ENCODE measurements at regions not wholly inside any gene's neighbourhood (a gene's known extent, or its start where the extent isn't known, plus 50 kb on each side); places are given as distances from the start of the nearest gene placed in this dataset.

DNA sequence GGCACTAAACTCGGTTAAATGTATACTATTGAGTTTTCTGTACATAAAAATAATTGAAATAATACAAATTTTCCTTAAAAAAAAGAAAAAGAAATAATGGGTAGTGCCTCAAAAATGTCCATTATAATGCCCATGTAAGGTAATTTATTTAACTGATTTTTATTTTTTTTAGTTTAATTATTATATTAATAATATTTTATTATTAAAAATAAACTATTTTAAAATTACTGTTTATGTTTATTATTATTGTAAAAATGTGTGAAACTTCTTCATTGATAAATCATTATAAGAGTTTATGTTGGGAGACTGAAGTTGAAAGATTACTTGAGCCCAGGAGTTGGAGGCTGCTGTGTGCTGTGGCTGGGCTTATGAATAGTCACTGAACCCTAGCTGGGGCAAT is 925.5 kb upstream of the EPHA7 start:
- ATAC-seq: no peak
- TF ChIP-seq ZNF70 (CRISPR knock-in tag; IDR thresholded peaks at IDR 0.05) (no peak), BACH2 (CRISPR knock-in tag; IDR thresholded peaks at IDR 0.05; ENCODE audit: borderline replicate concordance) (no peak), OSR1 (CRISPR knock-in tag; IDR thresholded peaks at IDR 0.05) (no peak), ZFP30 (CRISPR knock-in tag; IDR thresholded peaks at IDR 0.05) (no peak), ZC3H10 (CRISPR knock-in tag; IDR thresholded peaks at IDR 0.05) (no peak), SNAI2 (CRISPR knock-in tag; IDR thresholded peaks at IDR 0.05) (no peak), ISL1 (CRISPR knock-in tag; IDR thresholded peaks at IDR 0.05) (no peak), GLIS3 (CRISPR knock-in tag; IDR thresholded peaks at IDR 0.05) (no peak), CSDC2 (CRISPR knock-in tag; IDR thresholded peaks at IDR 0.05) (no peak), TCF4 (CRISPR knock-in tag; IDR thresholded peaks at IDR 0.05; ENCODE audit: borderline replicate concordance) (no peak), TOX (CRISPR knock-in tag; IDR thresholded peaks at IDR 0.05; ENCODE audit: borderline replicate concordance) (no peak), ZNF8 (CRISPR knock-in tag; IDR thresholded peaks at IDR 0.05) (no peak), ZNF565 (CRISPR knock-in tag; conservative IDR thresholded peaks at IDR 0.05; ENCODE audit: low read depth) (no peak), ESRRG (CRISPR knock-in tag; IDR thresholded peaks at IDR 0.05) (no peak), ZFP3 (CRISPR knock-in tag; IDR thresholded peaks at IDR 0.05) (no peak)
- TF ChIP-seq, protein P1, sequence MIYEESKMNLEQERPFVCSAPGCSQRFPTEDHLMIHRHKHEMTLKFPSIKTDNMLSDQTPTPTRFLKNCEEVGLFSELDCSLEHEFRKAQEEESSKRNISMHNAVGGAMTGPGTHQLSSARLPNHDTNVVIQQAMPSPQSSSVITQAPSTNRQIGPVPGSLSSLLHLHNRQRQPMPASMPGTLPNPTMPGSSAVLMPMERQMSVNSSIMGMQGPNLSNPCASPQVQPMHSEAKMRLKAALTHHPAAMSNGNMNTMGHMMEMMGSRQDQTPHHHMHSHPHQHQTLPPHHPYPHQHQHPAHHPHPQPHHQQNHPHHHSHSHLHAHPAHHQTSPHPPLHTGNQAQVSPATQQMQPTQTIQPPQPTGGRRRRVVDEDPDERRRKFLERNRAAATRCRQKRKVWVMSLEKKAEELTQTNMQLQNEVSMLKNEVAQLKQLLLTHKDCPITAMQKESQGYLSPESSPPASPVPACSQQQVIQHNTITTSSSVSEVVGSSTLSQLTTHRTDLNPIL (CRISPR knock-in tag; IDR thresholded peaks at IDR 0.05; ENCODE audit: low read depth): no peak
- TF ChIP-seq, protein P2, sequence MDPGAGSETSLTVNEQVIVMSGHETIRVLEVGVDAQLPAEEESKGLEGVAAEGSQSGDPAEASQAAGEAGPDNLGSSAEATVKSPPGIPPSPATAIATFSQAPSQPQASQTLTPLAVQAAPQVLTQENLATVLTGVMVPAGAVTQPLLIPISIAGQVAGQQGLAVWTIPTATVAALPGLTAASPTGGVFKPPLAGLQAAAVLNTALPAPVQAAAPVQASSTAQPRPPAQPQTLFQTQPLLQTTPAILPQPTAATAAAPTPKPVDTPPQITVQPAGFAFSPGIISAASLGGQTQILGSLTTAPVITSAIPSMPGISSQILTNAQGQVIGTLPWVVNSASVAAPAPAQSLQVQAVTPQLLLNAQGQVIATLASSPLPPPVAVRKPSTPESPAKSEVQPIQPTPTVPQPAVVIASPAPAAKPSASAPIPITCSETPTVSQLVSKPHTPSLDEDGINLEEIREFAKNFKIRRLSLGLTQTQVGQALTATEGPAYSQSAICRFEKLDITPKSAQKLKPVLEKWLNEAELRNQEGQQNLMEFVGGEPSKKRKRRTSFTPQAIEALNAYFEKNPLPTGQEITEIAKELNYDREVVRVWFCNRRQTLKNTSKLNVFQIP (CRISPR knock-in tag; IDR thresholded peaks at IDR 0.05; ENCODE audit: borderline replicate concordance, low read depth): no peak
- TF ChIP-seq, protein P3, sequence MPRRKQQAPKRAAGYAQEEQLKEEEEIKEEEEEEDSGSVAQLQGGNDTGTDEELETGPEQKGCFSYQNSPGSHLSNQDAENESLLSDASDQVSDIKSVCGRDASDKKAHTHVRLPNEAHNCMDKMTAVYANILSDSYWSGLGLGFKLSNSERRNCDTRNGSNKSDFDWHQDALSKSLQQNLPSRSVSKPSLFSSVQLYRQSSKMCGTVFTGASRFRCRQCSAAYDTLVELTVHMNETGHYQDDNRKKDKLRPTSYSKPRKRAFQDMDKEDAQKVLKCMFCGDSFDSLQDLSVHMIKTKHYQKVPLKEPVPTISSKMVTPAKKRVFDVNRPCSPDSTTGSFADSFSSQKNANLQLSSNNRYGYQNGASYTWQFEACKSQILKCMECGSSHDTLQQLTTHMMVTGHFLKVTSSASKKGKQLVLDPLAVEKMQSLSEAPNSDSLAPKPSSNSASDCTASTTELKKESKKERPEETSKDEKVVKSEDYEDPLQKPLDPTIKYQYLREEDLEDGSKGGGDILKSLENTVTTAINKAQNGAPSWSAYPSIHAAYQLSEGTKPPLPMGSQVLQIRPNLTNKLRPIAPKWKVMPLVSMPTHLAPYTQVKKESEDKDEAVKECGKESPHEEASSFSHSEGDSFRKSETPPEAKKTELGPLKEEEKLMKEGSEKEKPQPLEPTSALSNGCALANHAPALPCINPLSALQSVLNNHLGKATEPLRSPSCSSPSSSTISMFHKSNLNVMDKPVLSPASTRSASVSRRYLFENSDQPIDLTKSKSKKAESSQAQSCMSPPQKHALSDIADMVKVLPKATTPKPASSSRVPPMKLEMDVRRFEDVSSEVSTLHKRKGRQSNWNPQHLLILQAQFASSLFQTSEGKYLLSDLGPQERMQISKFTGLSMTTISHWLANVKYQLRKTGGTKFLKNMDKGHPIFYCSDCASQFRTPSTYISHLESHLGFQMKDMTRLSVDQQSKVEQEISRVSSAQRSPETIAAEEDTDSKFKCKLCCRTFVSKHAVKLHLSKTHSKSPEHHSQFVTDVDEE (CRISPR knock-in tag; IDR thresholded peaks at IDR 0.05): no peak
- TF ChIP-seq, protein P4, sequence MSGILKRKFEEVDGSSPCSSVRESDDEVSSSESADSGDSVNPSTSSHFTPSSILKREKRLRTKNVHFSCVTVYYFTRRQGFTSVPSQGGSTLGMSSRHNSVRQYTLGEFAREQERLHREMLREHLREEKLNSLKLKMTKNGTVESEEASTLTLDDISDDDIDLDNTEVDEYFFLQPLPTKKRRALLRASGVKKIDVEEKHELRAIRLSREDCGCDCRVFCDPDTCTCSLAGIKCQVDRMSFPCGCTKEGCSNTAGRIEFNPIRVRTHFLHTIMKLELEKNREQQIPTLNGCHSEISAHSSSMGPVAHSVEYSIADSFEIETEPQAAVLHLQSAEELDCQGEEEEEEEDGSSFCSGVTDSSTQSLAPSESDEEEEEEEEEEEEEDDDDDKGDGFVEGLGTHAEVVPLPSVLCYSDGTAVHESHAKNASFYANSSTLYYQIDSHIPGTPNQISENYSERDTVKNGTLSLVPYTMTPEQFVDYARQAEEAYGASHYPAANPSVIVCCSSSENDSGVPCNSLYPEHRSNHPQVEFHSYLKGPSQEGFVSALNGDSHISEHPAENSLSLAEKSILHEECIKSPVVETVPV (CRISPR knock-in tag; IDR thresholded peaks at IDR 0.05): no peak
- TF ChIP-seq, protein P5, sequence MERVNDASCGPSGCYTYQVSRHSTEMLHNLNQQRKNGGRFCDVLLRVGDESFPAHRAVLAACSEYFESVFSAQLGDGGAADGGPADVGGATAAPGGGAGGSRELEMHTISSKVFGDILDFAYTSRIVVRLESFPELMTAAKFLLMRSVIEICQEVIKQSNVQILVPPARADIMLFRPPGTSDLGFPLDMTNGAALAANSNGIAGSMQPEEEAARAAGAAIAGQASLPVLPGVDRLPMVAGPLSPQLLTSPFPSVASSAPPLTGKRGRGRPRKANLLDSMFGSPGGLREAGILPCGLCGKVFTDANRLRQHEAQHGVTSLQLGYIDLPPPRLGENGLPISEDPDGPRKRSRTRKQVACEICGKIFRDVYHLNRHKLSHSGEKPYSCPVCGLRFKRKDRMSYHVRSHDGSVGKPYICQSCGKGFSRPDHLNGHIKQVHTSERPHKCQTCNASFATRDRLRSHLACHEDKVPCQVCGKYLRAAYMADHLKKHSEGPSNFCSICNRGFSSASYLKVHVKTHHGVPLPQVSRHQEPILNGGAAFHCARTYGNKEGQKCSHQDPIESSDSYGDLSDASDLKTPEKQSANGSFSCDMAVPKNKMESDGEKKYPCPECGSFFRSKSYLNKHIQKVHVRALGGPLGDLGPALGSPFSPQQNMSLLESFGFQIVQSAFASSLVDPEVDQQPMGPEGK (CRISPR knock-in tag; IDR thresholded peaks at IDR 0.05; ENCODE audit: borderline replicate concordance): no peak

DNA sequence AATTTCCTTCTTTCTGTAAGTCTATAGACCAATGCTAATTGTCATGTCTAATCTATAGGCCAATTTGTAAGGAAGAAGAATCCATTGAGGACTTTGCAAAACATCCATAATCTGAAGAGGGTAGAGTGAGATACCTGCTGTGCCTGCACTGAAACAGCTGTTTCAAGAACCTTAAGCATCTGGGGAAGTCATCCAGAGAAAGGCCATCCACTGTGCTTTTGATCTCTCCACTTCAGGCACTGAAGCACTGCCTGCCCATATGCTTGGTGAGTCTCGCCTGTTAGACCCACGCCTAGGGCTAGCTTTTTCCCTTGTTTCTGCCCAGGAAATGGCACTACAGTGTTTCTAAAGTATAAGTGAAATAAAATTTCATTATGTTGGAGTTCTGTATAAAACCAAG is 921.8 kb upstream of the EPHA7 start:
- TF ChIP-seq, protein P4 (CRISPR knock-in tag; IDR thresholded peaks at IDR 0.05): no peak
- TF ChIP-seq ZNF70 (CRISPR knock-in tag; IDR thresholded peaks at IDR 0.05): no peak
- no peak for TF ChIP-seq RARB (CRISPR knock-in tag; IDR thresholded peaks at IDR 0.05)
- TF ChIP-seq PPARA (CRISPR knock-in tag; IDR thresholded peaks at IDR 0.05; ENCODE audit: borderline replicate concordance): no peak
- TF ChIP-seq ZC3H10 (CRISPR knock-in tag; IDR thresholded peaks at IDR 0.05): no peak
- no peak for TF ChIP-seq ISL1 (CRISPR knock-in tag; IDR thresholded peaks at IDR 0.05)
- no peak for TF ChIP-seq ESRRG (CRISPR knock-in tag; IDR thresholded peaks at IDR 0.05)
- no peak for TF ChIP-seq GLIS3 (CRISPR knock-in tag; IDR thresholded peaks at IDR 0.05)
- no peak for TF ChIP-seq OSR1 (CRISPR knock-in tag; IDR thresholded peaks at IDR 0.05)
- no peak for TF ChIP-seq ZNF565 (CRISPR knock-in tag; conservative IDR thresholded peaks at IDR 0.05; ENCODE audit: low read depth)
- TF ChIP-seq ZNF8 (CRISPR knock-in tag; IDR thresholded peaks at IDR 0.05): no peak
- no peak for ATAC-seq

Data from SK-N-SH treated with all-trans-retinoic acid at 6 μM for 48 hours (cell line).